HL-60 (cell line): ENCODE measurements at regions not wholly inside any gene's neighbourhood (a gene's known extent, or its start where the extent isn't known, plus 50 kb on each side); places are given as distances from the start of the nearest gene placed in this dataset.

Experiments
- DNase-seq, 2 experiments: peaks; one replicate each; pipeline ENCODE4 v3.0.0-alpha.2; 2010 to 2020; ENCODE audit warnings: low read depth in 1 of 2, low spot score in 1 of 2
- H3K27ac ChIP-seq: fragments of 250-450 bp; sonication (Bioruptor Pico); replicated peaks from 2 replicates; pipeline ENCODE4 v1.5.1; 2020; ENCODE audit warnings: mild to moderate bottlenecking, moderate library complexity
- H3K27me3 ChIP-seq: fragments of 250-450 bp; sonication (Bioruptor Pico); 2 replicates; pipeline ENCODE4 v1.5.1; 2021; ENCODE audit warnings: mild to moderate bottlenecking, moderate library complexity; ENCODE audit not compliant: insufficient read depth, poor library complexity, severe bottlenecking
- H3K4me3 ChIP-seq: replicated peaks from 2 replicates; pipeline ENCODE4 v1.5.1; 2011; ENCODE audit warnings: mild to moderate bottlenecking, control low read depth, low read length; ENCODE audit not compliant: insufficient read depth
- GABPA ChIP-seq: IDR thresholded peaks from 2 replicates; pipeline ENCODE4 v1.6.1; 2012; ENCODE audit warnings: low read depth
- POLR2AphosphoS5 ChIP-seq: IDR thresholded peaks from 2 replicates; pipeline ENCODE4 v1.6.1; 2012; ENCODE audit warnings: low read depth
- REST ChIP-seq: IDR thresholded peaks from 2 replicates; pipeline ENCODE4 v1.6.1; 2012; ENCODE audit warnings: low read depth; ENCODE audit not compliant: insufficient replicate concordance
- SPI1 ChIP-seq: IDR thresholded peaks from 2 replicates; pipeline ENCODE4 v1.6.1; 2012; ENCODE audit warnings: low read depth, mild to moderate bottlenecking, borderline replicate concordance
- TF ChIP-seq, protein P1 (sequence below): IDR thresholded peaks from one replicate; pipeline ENCODE4 v1.5.1; 2011; ENCODE audit warnings: low read length, control low read depth, inconsistent platforms; ENCODE audit not compliant: insufficient read depth

DNA sequence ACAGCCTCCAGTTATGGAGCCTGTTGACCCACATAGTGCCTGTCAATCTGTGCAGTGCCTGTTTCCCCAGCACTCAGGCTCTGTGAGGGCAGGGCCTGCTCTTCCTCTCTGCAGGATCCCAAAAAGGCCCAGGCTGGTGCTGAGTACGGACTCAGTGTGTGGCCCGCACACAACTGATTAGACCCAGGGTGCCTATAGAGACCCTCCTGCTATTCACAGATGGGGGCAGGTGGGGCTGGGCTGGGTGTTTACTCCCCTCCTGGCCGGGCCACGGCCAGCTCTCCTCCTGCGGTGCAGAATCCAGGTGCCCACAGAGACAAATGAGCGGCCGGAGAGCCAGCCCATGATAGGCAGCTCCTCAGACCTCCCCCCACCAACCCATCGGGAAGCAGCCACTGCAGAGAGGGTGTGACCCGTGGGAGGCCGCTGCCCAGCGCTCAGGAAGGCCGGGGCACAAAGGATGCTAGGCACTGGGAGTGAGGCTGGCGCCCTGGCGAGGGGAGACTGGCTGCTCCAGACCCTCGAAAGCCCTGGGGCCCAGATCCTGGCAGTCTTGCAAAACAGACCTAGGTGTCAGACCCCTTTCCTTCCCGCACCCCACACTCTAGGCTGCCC is 239.0 kb downstream of the CTTN start:
- Histone ChIP-seq H3K27me3 (no peaks in the 10 kb centered on the region), H3K27ac (no peak overlapping the region), H3K4me3 (no peak overlapping the region)
- no peak for DNase-seq
- TF ChIP-seq POLR2AphosphoS5, result no peak
- TF ChIP-seq SPI1, result no peak
- no peak for TF ChIP-seq REST
- TF ChIP-seq, protein P1, sequence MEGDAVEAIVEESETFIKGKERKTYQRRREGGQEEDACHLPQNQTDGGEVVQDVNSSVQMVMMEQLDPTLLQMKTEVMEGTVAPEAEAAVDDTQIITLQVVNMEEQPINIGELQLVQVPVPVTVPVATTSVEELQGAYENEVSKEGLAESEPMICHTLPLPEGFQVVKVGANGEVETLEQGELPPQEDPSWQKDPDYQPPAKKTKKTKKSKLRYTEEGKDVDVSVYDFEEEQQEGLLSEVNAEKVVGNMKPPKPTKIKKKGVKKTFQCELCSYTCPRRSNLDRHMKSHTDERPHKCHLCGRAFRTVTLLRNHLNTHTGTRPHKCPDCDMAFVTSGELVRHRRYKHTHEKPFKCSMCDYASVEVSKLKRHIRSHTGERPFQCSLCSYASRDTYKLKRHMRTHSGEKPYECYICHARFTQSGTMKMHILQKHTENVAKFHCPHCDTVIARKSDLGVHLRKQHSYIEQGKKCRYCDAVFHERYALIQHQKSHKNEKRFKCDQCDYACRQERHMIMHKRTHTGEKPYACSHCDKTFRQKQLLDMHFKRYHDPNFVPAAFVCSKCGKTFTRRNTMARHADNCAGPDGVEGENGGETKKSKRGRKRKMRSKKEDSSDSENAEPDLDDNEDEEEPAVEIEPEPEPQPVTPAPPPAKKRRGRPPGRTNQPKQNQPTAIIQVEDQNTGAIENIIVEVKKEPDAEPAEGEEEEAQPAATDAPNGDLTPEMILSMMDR, result no peak
- TF ChIP-seq GABPA, result no peak

DNA sequence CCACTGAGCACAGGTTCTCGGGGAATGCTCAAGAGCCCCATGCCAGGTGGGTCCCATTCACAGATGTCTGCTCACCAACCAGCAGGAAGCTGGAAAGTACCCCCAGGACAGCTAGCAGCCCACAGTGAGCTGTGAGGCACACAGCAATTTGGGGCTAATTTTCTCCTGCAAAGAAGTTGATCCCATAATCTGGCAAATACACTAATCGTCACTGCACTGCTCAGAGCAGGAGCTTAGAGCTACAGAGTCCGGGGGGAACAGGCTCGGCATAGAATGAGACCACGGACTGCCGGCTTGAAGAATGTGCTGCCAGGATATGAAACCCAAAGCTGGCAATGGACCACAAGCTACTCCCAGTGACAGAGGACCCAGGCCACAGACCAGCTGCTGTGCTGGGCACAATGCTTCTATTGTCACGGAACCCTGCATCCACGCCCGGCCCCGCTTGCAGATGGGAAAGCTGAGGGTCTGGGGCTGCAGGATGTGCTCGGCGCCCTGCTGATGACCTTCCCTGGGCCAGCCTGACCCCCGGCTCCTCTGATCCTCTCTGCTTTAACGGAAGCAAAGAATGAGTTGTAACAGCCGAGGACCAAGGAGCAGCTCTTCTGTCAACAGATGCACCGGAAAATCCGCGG is 239.7 kb downstream of the CTTN start:
- no peaks in the 10 kb centered on the region for H3K27me3 ChIP-seq
- no peak for DNase-seq
- TF ChIP-seq, protein P1, result no peak
- TF ChIP-seq REST (no peak), POLR2AphosphoS5 (no peak), GABPA (no peak), SPI1 (no peak)
- H3K4me3 ChIP-seq, result no peak overlapping the region
- H3K27ac ChIP-seq, result no peak overlapping the region

- Histone ChIP-seq H3K27me3 (no peaks in the 10 kb centered on the region), H3K4me3 (no peak overlapping the region), H3K27ac (no peak overlapping the region)
- TF ChIP-seq SPI1, result no peak
- no peak for TF ChIP-seq GABPA
- no peak for TF ChIP-seq POLR2AphosphoS5
- TF ChIP-seq, protein P1, result no peak
- TF ChIP-seq REST, result no peak
- no peak for DNase-seq
These were observed 242.1 kb downstream of the CTTN start for GRCh38 chr11:70640408-70640807.
